Activated naive CD4-positive, alpha-beta T cell treated with anti-CD3 and anti-CD28 coated beads, Interleukin-2, amount 10 ng/mL, durations not matched to agents 7 days and 5 days (primary cell): ENCODE measurements at regions not wholly inside any gene's neighbourhood (a gene's known extent, or its start where the extent isn't known, plus 50 kb on each side); places are given as distances from the start of the nearest gene placed in this dataset.

Source experiments
- CTCF ChIA-PET: fragments of 350-600 bp; sonication (Branson Sonifier 250); formaldehyde crosslinking; loops from one replicate; lab custom pipeline; 2021; ENCODE audit warnings: antibody characterized with exemption; lab: Charles Lee
- DNase-seq: peaks from one replicate; pipeline ENCODE4 v3.0.0-alpha.2; 2020
- H3K27ac Mint-ChIP-seq: one replicate; pipeline ENCODE4 v1.8.0; 2021; ENCODE audit warnings: mild to moderate bottlenecking, moderate library complexity, mixed read lengths
- H3K27me3 Mint-ChIP-seq: one replicate; pipeline ENCODE4 v1.8.0; 2021; ENCODE audit warnings: mild to moderate bottlenecking, mixed read lengths
- H3K36me3 Mint-ChIP-seq: one replicate; pipeline ENCODE4 v1.8.0; 2021; ENCODE audit warnings: mixed read lengths
- H3K4me1 Mint-ChIP-seq: one replicate; pipeline ENCODE4 v1.8.0; 2021; ENCODE audit warnings: mixed read lengths
- H3K4me3 Mint-ChIP-seq: one replicate; pipeline ENCODE4 v1.8.0; 2021; ENCODE audit warnings: mild to moderate bottlenecking, moderate library complexity, mixed read lengths
- H3K9me3 Mint-ChIP-seq: one replicate; pipeline ENCODE4 v1.8.0; 2021; ENCODE audit warnings: mixed read lengths

DNA sequence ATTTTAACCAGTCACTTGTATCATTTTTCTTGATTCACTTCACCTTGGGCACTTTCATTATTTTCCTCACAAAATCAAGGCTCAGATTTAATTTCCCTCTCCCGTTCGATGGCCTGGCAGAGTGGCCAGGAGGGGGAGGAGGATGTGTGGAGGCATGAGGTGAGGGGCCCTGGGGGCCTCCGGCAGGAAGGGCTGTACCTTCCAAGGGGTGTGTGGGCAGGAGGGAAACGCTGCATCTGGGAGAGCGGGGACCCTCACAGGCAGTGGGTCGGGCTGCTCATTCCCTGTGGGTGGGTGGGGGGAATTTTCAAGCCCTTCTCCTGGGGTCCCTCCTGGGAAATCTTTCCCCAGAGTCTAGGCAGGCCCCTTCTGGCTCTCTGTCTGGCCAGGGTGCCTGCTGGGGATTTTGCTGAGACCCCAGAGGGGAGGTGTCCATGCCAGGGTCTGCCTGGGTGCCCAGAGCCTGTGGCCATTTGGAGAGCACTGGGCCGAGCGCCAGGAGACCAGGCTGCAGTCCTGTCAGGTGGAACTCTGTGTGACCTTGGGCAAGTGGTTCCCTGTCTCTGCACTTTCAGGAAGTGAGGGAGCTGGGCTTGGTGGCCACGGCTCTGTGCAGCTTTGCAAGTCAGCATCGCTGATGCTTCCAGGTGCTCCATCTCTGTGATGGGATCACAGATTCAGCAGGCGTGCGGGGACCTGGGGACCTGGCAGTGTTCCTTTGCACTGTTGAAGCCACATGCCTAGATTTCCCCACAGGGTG, 81.9 kb upstream of the C1orf174 start:
- Mint-ChIP-seq H3K4me3 (no peak overlapping the region), H3K27ac (no peak overlapping the region), H3K9me3 (no peaks in the 10 kb centered on the region), H3K36me3 (no peaks in the 10 kb centered on the region), H3K4me1 (no peaks in the 10 kb centered on the region), H3K27me3 (peaks cover 3% of the 10 kb centered on the region)
- CTCF ChIA-PET: no interaction called here
- DNase-seq: no peak

GRCh38 chr1:3983181-3983580, 83.1 kb upstream of the C1orf174 start:
- no peaks in the 10 kb centered on the region for H3K4me1 Mint-ChIP-seq
- no peak for DNase-seq
- H3K4me3 Mint-ChIP-seq: no peak overlapping the region
- CTCF ChIA-PET: no interaction called here
- H3K9me3 Mint-ChIP-seq: no peaks in the 10 kb centered on the region
- no peaks in the 10 kb centered on the region for H3K36me3 Mint-ChIP-seq
- no peak overlapping the region for H3K27ac Mint-ChIP-seq
- H3K27me3 Mint-ChIP-seq: peaks cover 3% of the 10 kb centered on the region

- Mint-ChIP-seq H3K36me3 (no peaks in the 10 kb centered on the region), H3K27ac (no peak overlapping the region), H3K4me1 (no peaks in the 10 kb centered on the region), H3K4me3 (no peak overlapping the region), H3K27me3 (peaks cover 3% of the 10 kb centered on the region), H3K9me3 (no peaks in the 10 kb centered on the region)
- CTCF ChIA-PET: no interaction called here
- DNase-seq: no peak
Observed at GRCh38 chr1:3984586-3984985, 84.5 kb upstream of the C1orf174 start.

- Mint-ChIP-seq H3K27me3 (peaks cover 3% of the 10 kb centered on the region), H3K9me3 (peaks cover 2% of the 10 kb centered on the region), H3K27ac (no peak overlapping the region), H3K4me3 (no peak overlapping the region), H3K36me3 (no peaks in the 10 kb centered on the region), H3K4me1 (no peaks in the 10 kb centered on the region)
- CTCF ChIA-PET: no interaction called here
- DNase-seq: no peak
Observed at GRCh38 chr1:3986686-3987218, 86.7 kb upstream of the C1orf174 start.

- no peak for DNase-seq
- no peak overlapping the region for H3K27ac Mint-ChIP-seq
- H3K9me3 Mint-ChIP-seq: peaks cover 8% of the 10 kb centered on the region
- peaks cover 3% of the 10 kb centered on the region for H3K27me3 Mint-ChIP-seq
- no peak overlapping the region for H3K4me3 Mint-ChIP-seq
- no peaks in the 10 kb centered on the region for H3K4me1 Mint-ChIP-seq
- no peaks in the 10 kb centered on the region for H3K36me3 Mint-ChIP-seq
- CTCF ChIA-PET: no interaction called here
Observed at GRCh38 chr1:3987669-3988235, 87.7 kb upstream of the C1orf174 start.

DNA sequence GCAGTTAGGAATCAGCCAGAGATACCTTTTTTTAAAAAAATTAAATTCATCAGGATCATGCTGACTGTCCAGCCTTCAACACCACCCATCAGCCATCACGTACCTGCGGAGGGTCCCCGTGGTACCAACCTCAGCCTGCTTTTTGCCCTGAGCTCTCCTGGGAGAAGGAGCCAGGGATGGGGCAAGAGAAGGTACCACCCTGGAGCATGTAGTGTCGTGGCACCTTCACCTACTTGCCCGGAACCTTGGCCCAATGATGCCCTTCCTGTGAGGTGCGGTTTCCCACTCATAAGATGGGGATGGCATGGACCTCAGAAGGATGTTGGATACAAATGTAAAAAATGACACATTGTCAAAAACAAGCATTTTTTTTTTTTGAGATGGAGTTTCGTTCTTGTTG, 88.4 kb upstream of the C1orf174 start:
- Mint-ChIP-seq H3K4me3 (no peak overlapping the region), H3K27me3 (no peaks in the 10 kb centered on the region), H3K27ac (no peak overlapping the region), H3K9me3 (peaks cover 8% of the 10 kb centered on the region), H3K36me3 (no peaks in the 10 kb centered on the region), H3K4me1 (no peaks in the 10 kb centered on the region)
- CTCF ChIA-PET: no interaction called here
- no peak for DNase-seq

DNA sequence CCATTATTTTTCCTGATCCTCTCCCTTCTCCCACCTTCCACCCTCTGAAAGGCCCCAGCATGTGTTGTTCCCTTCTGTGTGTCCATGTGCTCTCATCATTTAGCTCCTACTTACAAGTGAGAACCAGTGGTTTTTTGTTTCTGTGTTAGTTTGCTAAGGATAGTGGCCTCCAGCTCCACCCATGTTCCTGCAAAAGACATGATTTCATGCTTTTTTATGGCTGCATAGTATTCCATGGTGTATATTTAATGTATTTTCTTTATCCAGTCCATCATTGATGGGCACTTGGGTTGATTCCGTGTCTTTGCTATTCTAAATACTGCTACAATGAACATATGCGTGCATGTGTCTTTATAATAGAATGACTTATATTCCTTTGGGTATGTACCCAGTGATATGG, 89.4 kb upstream of the C1orf174 start:
- Mint-ChIP-seq H3K4me1 (no peaks in the 10 kb centered on the region), H3K9me3 (peaks cover 8% of the 10 kb centered on the region), H3K36me3 (no peaks in the 10 kb centered on the region), H3K27ac (no peak overlapping the region), H3K27me3 (no peaks in the 10 kb centered on the region), H3K4me3 (no peak overlapping the region)
- CTCF ChIA-PET: no interaction called here
- no peak for DNase-seq

DNA sequence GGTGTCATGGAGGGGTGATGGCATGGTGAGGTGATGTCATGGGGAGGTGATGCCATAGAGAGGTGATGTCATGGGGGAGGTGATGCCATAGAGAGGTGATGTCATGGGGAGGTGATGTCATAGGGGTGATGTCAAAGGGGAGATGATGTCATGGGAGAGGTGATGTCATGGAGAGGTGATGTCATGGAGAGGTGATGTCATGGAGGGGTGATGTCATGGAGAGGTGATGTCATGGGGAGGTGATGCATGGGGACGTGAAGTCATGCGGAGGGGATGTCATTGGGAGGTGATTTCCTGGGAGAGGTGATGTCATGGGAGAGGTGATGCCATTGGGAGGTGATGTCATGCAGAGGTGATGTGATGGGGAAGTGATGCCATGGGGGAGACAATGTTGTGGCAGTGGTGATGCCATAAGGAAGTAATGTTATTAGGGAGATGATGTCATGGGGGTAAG, 92.1 kb upstream of the C1orf174 start:
- DNase-seq: no peak
- Mint-ChIP-seq H3K27me3 (no peaks in the 10 kb centered on the region), H3K4me1 (no peaks in the 10 kb centered on the region), H3K4me3 (no peak overlapping the region), H3K9me3 (peaks cover 8% of the 10 kb centered on the region), H3K27ac (peak overlapping the region; percentile 25), H3K36me3 (no peaks in the 10 kb centered on the region)
- CTCF ChIA-PET: no interaction called here

GRCh38 chr1:3992746-3993145, 92.7 kb upstream of the C1orf174 start:
- DNase-seq: no peak
- no peaks in the 10 kb centered on the region for H3K36me3 Mint-ChIP-seq
- no peak overlapping the region for H3K27ac Mint-ChIP-seq
- peaks cover 8% of the 10 kb centered on the region for H3K9me3 Mint-ChIP-seq
- H3K4me1 Mint-ChIP-seq: no peaks in the 10 kb centered on the region
- CTCF ChIA-PET: no interaction called here
- no peak overlapping the region for H3K4me3 Mint-ChIP-seq
- no peaks in the 10 kb centered on the region for H3K27me3 Mint-ChIP-seq

GRCh38 chr1:3993619-3994375, 93.7 kb upstream of the C1orf174 start:
- no peaks in the 10 kb centered on the region for H3K36me3 Mint-ChIP-seq
- no peak overlapping the region for H3K27ac Mint-ChIP-seq
- no peak for DNase-seq
- peaks cover 8% of the 10 kb centered on the region for H3K9me3 Mint-ChIP-seq
- no peaks in the 10 kb centered on the region for H3K27me3 Mint-ChIP-seq
- no peaks in the 10 kb centered on the region for H3K4me1 Mint-ChIP-seq
- no peak overlapping the region for H3K4me3 Mint-ChIP-seq
- CTCF ChIA-PET: no interaction called here

GRCh38 chr1:3995141-3995780, 95.2 kb upstream of the C1orf174 start:
- CTCF ChIA-PET: no interaction called here
- Mint-ChIP-seq H3K27ac (no peak overlapping the region), H3K9me3 (peaks cover 8% of the 10 kb centered on the region), H3K4me1 (no peaks in the 10 kb centered on the region), H3K4me3 (no peak overlapping the region), H3K27me3 (peaks cover 4% of the 10 kb centered on the region), H3K36me3 (no peaks in the 10 kb centered on the region)
- DNase-seq: no peak

DNA sequence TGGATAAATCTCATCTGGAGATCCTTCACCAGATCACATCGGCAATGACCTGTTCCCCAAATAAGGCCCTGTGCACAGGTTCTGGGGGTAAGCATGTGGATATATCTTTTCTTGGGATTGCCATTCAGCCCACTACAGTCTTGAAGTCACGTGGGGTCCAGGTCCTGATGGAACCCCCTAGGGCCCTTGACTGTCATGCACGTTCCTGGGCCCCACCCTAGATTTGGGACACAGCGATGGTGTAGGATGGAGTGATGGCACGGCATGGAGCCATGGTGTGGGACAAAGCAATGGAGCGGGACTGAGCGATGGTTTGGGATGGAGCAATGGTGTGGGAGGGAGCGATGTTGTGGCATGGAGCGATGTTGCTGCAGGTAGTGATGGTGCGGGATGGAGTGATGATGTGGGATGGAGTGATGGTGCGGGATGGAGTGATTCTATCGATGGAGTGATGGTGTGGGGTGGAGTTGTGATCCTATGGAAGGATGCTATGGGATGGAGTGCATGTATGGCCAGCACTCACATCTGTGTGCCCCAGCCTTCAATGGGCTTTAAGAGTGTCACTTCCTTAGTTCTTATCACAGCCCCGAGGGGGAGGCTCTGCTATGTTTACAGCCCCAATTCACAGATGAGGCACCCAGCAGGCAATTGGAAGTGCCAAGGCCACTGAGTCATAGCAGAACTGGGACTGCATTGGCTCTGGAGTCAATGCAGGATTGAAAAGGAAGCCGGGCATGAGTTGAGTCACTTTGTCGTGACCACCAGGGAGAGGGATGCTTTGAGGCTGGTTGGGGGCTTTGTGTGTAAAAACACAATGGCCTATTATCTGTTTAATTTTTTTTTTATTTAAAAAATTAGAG, 97.0 kb upstream of the C1orf174 start:
- Mint-ChIP-seq H3K36me3 (no peaks in the 10 kb centered on the region), H3K4me1 (no peaks in the 10 kb centered on the region), H3K27ac (no peak overlapping the region), H3K4me3 (no peak overlapping the region), H3K9me3 (peaks cover 4% of the 10 kb centered on the region), H3K27me3 (peaks cover 11% of the 10 kb centered on the region)
- CTCF ChIA-PET: no interaction called here
- no peak for DNase-seq

GRCh38 chr1:3998086-3998485, 98.0 kb upstream of the C1orf174 start:
- Mint-ChIP-seq H3K9me3 (no peaks in the 10 kb centered on the region), H3K27me3 (peaks cover 11% of the 10 kb centered on the region), H3K4me3 (no peak overlapping the region), H3K4me1 (no peaks in the 10 kb centered on the region), H3K27ac (no peak overlapping the region), H3K36me3 (no peaks in the 10 kb centered on the region)
- CTCF ChIA-PET: no interaction called here
- DNase-seq: no peak
